ENCODE measurements at regions not wholly inside any gene's neighbourhood (a gene's known extent, or its start where the extent isn't known, plus 50 kb on each side); places are given as distances from the start of the nearest gene placed in this dataset.

GRCh38 chr12:20134652-20135051, 233.7 kb upstream of the PDE3A start:
- no peak overlapping the region for H3K4me3 ChIP-seq (ENCODE audit: low read depth in 2 of 2, low read length in 2 of 2)
- POLR2A ChIA-PET, result no interaction called here
- H3K27me3 ChIP-seq (ENCODE audit: control insufficient read depth, insufficient read depth, low read length), result no peaks in the 10 kb centered on the region
- intact Hi-C loops (cut with micrococcal nuclease; ENCODE audit: unreplicated experiment), result no loop called here
- DNase-seq (ENCODE audit: low read depth, low spot score), result no peak
- no TSS peak for BruUV-seq (replicated peaks)
- no peaks in the 10 kb centered on the region for H3K4me1 ChIP-seq (ENCODE audit: control insufficient read depth, insufficient read depth, low read length)
- H3K36me3 ChIP-seq (ENCODE audit: control insufficient read depth, insufficient read depth, low read length), result no peaks in the 10 kb centered on the region
- no peak overlapping the region for H3K27ac ChIP-seq (ENCODE audit: low read length)
- TF ChIP-seq CTCF (IDR thresholded peaks at IDR 0.05), result no peak
- TF ChIP-seq REST (IDR thresholded peaks at IDR 0.05; ENCODE audit: insufficient read depth in 1 of 2, low read depth in 2 of 2, low read length in 1 of 2), result no peak
- no peak for TF ChIP-seq POLR2AphosphoS5 (IDR thresholded peaks at IDR 0.05; ENCODE audit: low read depth, low read length)
- no peak for TF ChIP-seq TCF7L2 (IDR thresholded peaks at IDR 0.05; ENCODE audit: low read depth, low read length)
- TF ChIP-seq SIN3A (IDR thresholded peaks at IDR 0.05; ENCODE audit: borderline replicate concordance, insufficient read depth, low read depth, low read length), result no peak
- in situ Hi-C loops (cut with HindIII; ENCODE audit: low pct_unique_long_range_greater_than_20kb, low sequenced_read_pairs), result no loop called here
- no peak for ATAC-seq
- no peaks in the 10 kb centered on the region for H3K9me3 ChIP-seq (ENCODE audit: control insufficient read depth, insufficient read depth, low read depth, low read length)
- CTCF ChIA-PET, result no interaction called here

- ATAC-seq, result no peak
- no peak for TF ChIP-seq CTCF (IDR thresholded peaks at IDR 0.05)
- no peak for TF ChIP-seq POLR2AphosphoS5 (IDR thresholded peaks at IDR 0.05; ENCODE audit: low read depth, low read length)
- TF ChIP-seq SIN3A (IDR thresholded peaks at IDR 0.05; ENCODE audit: borderline replicate concordance, insufficient read depth, low read depth, low read length), result no peak
- Histone ChIP-seq H3K9me3 (ENCODE audit: control insufficient read depth, insufficient read depth, low read depth, low read length) (no peaks in the 10 kb centered on the region), H3K27me3 (ENCODE audit: control insufficient read depth, insufficient read depth, low read length) (no peaks in the 10 kb centered on the region), H3K36me3 (ENCODE audit: control insufficient read depth, insufficient read depth, low read length) (no peaks in the 10 kb centered on the region), H3K27ac (ENCODE audit: low read length) (no peak overlapping the region), H3K4me1 (ENCODE audit: control insufficient read depth, insufficient read depth, low read length) (no peaks in the 10 kb centered on the region), H3K4me3 (ENCODE audit: low read depth in 2 of 2, low read length in 2 of 2) (no peak overlapping the region)
- DNase-seq (ENCODE audit: low read depth, low spot score), result no peak
- ChIA-PET POLR2A (interaction anchor here (0.6 kb wide), 1 partner anchor 193 kb away, joined by 7 read pairs; no protein-coding TSS in a partner anchor), CTCF (no interaction called here)
- in situ Hi-C loops (cut with HindIII; ENCODE audit: low pct_unique_long_range_greater_than_20kb, low sequenced_read_pairs) (no loop called here), intact Hi-C loops (cut with micrococcal nuclease; ENCODE audit: unreplicated experiment) (no loop called here)
- no TSS peak for BruUV-seq (replicated peaks)
Observed at GRCh38 chr12:20140751-20141150, 227.6 kb upstream of the PDE3A start.
